GM12892 (cell line): ENCODE measurements at regions not wholly inside any gene's neighbourhood (a gene's known extent, or its start where the extent isn't known, plus 50 kb on each side); places are given as distances from the start of the nearest gene placed in this dataset.
"Not testable (repeated sequence)": the region's sequence is repeated elsewhere in the genome, so short reads cannot be mapped to it uniquely, and the experiment has no call there.

ENCODE experiments used
- DNase-seq: peaks from one replicate; pipeline ENCODE4 v3.0.0; 2011; ENCODE audit not compliant: insufficient read length
- FAIRE-seq: peaks from 2 replicates; lab custom pipeline; 2011; peaks lifted over from hg19 to GRCh38; lab: Jason Lieb, UNC
- POLR2A ChIP-seq: IDR thresholded peaks from 2 replicates; pipeline ENCODE4 v1.6.1; 2011; ENCODE audit warnings: low read depth, low read length, control low read depth
- POLR2AphosphoS5 ChIP-seq: IDR thresholded peaks from 2 replicates; pipeline ENCODE4 v1.6.1; 2011; ENCODE audit warnings: low read depth, low read length, control low read depth
- TAF1 ChIP-seq: IDR thresholded peaks from 2 replicates; pipeline ENCODE4 v1.6.1; 2011; ENCODE audit warnings: low read depth, mild to moderate bottlenecking, control low read depth, low read length, borderline replicate concordance

DNA sequence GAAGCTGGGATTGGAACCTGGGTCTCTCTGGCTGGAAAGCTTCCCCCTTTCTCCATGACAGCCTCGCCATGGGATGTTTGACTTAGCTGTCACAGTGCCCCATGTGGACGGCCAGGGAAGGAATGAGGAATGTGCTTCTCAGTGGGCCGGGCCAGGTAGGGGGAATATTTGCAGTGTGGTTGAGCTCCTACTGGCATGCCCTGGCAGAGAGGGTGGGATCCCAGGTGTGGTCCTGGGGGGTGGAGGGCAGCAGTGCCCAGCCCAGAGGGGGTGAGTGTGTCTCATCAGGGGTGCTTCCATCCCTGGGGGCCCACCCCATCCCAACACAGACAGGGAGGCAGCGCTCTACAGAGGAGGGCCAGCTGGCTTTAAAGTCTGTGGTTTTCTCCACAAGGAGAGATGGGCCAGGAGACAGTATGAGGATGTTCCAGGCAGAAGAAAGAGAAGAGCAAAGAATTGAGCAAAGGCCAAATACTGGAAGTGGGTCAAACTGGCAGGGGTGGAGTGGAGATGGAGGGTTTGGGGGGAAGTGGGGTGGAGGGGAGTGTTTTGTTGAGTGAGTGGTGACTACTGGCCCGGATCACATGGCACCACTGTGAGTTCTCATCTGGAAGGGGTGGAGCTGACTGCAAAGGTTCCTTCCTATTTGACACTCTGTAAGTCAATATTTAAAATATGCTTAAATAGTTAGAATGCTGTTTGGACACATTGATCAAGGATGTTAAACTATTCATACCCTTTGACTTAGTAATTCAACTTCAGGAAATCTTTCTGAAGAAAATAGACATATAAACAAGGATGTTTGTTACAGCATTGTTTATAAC, 94.0 kb downstream of the MYCN start:
- FAIRE-seq (no peak), DNase-seq (no peak)
- TF ChIP-seq POLR2AphosphoS5 (no peak), TAF1 (no peak), POLR2A (no peak)

GRCh38 chr2:16033032-16033293, 92.6 kb downstream of the MYCN start:
- TF ChIP-seq TAF1 = no peak
- no peak for TF ChIP-seq POLR2A
- no peak for TF ChIP-seq POLR2AphosphoS5
- DNase-seq (no peak), FAIRE-seq (no peak)

DNA sequence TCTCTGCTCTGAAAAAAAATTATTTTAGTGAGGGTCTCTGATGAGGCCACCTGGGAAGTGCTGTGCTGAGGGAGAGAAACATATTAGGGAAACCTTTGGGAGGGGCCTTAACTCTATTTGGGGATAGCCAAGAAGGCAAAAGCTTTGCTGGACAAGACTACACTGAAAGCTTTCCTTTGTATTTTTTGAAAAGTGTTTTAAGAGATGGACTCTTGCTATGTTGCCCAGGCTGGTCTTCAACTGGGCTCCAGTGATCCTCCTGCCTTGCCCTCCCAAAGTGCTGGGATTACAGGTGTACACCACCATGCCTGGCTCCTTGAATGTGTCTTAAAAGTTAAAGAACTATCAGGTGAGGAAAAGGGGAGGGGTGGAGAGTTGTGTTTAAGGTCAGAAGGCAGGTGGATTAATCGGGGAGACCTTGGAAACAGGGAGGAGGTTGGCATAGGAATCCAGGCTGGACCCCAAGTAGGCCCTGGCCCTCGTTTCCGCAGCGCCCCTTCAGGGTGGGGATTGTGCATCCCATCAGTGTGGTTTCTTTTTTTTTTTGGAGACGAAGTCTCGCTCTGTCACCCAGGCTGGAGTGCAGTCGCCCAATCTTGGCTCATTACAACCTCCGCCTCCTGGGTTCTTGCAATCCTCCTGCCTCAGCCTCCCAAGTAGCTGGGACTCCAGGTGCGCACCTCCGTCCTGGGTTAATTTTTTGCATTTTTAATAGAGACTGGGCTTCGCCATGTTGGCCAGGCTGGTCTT, 92.1 kb downstream of the MYCN start:
- TF ChIP-seq POLR2A (no peak), TAF1 (no peak), POLR2AphosphoS5 (no peak)
- no peak for DNase-seq
- no peak for FAIRE-seq

DNA sequence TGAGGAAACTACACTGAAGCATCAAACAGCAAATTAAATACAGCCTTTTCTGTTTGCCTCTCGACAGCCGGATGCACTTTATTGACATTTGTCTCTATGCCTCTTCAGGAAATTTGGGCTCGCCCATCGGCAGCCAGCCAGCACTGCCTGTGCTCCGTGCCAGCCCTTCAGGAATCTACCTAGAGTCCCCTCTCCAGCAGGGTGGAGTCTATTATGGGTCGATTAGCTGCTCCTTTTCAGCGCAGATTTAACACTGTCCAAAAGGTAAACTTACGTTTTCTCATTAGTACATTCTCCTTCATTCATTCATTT, 91.5 kb downstream of the MYCN start:
- DNase-seq = no peak
- no peak for FAIRE-seq
- TF ChIP-seq POLR2A (no peak), POLR2AphosphoS5 (no peak), TAF1 (no peak)

DNA sequence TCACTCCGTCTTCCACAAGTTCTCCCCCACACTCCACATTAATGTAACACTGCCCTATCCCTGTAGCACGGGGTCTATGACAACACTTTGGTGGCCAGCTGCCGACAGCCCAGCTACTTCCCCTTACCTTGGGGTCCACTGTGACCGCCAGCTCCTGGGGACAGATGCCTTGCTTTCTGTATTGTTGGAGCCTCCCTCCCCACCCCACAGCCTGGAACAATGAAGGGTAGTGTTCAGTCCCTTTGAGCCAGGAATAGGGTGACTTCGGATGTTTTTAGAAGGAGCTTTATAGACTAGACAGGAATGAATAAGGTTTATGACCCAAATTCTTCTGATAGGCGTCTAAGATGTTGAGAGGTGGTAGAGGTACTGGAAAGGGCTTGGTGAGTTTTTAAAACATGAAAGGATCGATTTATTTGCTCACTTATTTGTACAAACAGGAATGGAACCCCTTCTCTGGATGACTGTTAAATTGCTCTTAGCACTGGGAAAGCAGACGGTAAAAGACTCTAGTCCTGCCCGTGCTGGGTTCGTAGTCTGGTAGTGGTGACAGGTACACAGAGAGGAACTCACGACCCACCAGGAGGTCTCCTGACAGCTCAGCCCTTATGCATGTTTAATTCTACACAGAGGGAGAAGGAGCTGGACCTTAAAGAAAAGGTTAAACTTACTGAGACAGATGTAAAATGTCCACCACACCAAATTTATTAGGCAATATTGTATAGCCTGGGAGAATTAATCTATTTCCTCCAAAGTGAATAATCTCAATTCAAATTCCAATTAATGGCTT, 90.9 kb downstream of the MYCN start:
- DNase-seq = no peak
- TF ChIP-seq POLR2A = no peak
- TF ChIP-seq POLR2AphosphoS5 = no peak
- TF ChIP-seq TAF1 = no peak
- FAIRE-seq = no peak

DNA sequence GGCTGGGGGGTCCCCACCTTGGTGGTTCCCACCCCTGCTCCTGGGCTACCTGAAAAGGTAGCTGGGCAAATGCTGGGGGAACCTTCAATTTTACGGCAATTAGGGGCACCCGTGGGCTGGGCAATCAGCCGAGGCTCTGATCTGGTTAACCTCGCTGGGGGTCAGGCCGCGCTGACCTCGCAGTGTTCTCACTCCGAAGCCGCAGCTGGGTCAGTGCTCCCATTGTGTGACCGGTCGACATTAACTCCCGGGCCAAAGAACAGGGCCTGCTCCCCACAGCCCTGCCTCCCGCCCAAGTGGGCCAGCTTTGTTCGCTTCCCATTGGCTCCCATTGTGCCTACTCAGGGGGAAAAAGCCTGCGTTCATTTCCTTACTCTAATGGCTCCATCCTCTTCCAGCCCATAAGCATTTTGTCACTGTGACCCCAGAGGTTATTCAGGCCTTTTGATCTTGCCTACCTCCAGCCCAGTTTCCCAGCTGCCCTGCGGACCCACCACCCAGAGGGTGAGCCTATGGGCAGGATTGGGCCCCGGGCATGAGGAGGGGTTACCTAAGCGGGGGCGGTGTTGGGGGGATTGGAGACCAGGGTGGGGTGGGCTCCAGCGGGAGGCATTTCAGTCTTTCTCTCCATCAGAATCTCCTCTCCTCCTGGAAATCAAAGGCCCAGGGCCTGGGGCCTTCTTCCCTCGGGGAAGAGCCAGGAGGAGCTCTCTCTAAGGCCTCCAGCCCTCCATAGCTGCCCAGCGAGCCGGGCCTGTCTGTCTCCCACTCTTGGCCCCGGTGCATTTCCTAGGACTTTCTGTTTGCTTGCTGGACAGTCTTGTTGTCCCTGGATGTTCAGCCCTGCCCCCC, 90.1 kb downstream of the MYCN start:
- no peak for TF ChIP-seq TAF1
- FAIRE-seq (no peak), DNase-seq (no peak)

DNA sequence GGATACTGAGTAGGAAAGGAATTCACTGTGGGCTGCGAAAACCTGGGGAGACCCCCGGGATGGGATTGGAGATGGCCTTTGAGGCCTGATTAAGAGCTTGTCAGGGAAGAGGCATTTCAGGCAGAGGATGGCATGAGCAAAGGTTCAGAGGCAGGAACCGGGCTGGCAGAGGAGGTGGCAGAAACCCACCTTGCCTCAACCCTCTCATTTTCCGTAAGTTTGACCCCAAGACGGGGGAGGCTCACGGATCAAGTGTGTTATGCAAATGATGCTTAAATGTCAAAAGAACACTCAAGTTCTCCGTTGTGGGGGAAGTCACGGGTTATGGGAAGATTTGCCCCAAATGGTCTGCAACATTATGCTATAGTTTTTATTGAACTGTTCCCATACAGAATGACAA, 88.3 kb downstream of the MYCN start:
- TF ChIP-seq POLR2A (no peak), POLR2AphosphoS5 (no peak), TAF1 (no peak)
- no peak for FAIRE-seq
- DNase-seq = no peak

GRCh38 chr2:16026816-16027501, 86.6 kb downstream of the MYCN start:
- FAIRE-seq (no peak), DNase-seq (no peak)
- TF ChIP-seq POLR2AphosphoS5 = no peak
- TF ChIP-seq TAF1 = no peak

DNA sequence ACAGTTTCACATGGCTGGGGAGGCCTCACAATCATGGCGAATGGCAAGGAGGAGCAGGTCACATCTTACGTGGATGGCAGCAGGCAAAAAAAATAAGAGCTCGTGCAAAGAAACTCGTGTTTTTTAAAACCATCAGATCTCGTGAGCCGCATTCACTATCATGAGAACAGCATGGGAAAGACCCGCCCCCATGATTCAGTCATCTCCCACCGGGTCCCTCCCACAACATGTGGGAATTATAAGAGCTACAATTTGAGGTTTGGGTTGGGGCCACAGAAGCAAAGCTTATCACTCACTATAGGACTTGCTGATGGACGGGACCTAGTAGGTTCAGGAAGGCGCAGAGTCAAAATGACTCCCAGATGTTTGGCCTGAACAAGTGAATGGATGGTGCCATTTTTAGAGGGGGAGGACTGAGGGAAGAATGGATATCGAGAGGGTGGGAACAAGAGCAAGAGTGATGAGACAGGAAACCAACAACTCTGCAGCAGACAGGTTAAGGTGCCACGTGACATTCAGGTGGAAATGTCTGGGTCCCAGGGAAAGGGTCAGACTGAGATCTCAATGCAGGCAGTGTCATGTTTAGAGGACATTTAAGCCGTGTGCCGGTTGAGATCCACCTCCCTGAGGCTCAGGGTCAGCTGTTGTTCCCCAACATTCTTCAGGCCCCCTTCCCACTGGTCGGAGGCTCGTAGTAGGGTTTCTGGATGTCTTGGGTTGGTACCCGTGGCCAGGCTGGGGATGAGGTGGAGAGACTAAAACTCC, 85.7 kb downstream of the MYCN start:
- no peak for FAIRE-seq

GRCh38 chr2:16025211-16025875, 85.0 kb downstream of the MYCN start:
- FAIRE-seq (no peak), DNase-seq (no peak)
- no peak for TF ChIP-seq POLR2AphosphoS5
- TF ChIP-seq POLR2A = no peak
- no peak for TF ChIP-seq TAF1

More for the DNA sequence above, 85.7 kb downstream of the MYCN start:
- DNase-seq = no peak
- TF ChIP-seq POLR2AphosphoS5 (no peak), TAF1 (no peak), POLR2A (no peak)

DNA sequence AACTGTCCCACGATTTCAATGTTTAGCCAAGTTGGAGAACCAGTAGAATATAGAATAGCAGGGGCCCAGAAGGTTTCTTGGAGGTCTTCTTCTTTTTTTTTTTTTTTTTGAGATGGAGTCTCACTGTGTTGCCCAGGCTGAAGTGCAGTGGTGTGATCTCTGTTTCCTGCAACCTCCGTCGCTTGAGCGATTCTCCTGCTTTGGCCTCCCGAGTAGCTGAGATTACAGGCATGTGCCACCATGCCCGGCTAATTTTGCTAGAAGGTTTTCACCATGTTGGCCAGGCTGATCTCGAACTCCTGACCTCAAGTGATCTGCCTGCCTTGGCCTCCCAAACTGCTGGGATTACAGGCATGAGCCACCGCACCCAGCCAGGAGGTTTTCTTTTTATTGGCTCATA, 84.3 kb downstream of the MYCN start:
- not testable (repeated sequence) for DNase-seq

More for the DNA sequence above, 84.3 kb downstream of the MYCN start:
- not testable (repeated sequence) for FAIRE-seq
